HG03342 (cell line): ENCODE measurements at regions not wholly inside any gene's neighbourhood (a gene's known extent, or its start where the extent isn't known, plus 50 kb on each side); places are given as distances from the start of the nearest gene placed in this dataset.
"Not testable (repeated sequence)": the region's sequence is repeated elsewhere in the genome, so short reads cannot be mapped to it uniquely, and the experiment has no call there.

ENCODE experiments used
- ATAC-seq: cut with Tn5 transposase; IDR thresholded peaks from one replicate; pipeline ENCODE4 v1.9.1; 2021; ENCODE audit warnings: mild to moderate bottlenecking, moderate library complexity; ENCODE audit not compliant: unreplicated experiment

DNA sequence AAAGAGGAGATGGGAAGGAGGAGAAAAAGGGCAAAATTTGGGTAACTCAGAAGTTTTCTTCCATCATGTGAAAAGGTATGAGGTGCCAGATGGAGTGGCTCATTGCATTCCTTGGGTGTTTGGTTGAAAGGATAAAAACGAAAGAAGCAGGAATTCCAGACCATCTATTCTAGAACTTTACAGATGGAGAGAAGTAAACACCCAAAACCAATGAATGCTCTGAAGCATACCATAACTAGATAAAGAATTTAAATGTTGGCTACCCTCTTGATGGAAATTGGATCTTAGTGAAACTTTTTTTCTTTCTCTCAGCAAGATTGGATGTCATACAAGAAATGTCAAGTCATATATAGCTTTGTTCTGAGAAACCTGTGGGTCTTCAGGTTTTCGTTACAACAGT, 175.6 kb upstream of the FAR2 start:
- no peak for ATAC-seq

DNA sequence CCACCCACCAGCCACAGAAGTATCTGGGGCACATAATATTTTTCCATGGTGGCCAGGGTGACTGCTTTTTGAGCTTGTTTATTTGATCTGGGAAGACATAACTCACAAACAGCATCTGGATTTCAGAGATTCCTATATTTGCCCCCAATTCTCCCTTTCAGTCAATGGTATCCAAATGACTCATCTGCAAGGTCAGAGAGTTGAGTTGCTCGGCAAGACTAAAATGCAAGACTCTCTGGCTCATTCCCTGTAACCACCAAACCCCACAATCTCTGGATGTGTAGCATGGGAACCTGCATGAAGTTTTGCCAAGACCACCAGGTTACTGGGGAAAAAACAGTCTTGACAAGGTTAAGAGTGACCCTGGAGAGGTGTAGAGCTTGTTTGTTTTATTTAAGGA, 174.9 kb upstream of the FAR2 start:
- ATAC-seq = no peak

DNA sequence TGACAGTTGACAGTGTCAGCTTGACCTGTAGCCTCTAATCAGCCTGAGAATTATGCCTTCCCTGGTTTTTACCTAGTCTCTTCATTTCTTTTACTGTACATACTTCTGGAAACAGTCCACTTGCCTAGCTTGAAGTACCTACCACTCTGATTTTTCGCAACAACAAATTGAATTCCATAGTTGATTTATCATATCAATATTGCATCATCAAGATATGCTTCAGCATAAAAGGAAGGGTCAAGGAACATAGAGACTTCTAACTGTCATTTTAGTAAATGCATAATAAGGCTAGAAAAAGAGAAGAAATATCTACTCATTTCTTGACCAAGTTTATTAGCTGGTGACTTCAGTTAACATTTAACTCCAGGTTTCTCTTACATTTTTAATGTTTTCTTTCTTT, 174.2 kb upstream of the FAR2 start:
- ATAC-seq = no peak

DNA sequence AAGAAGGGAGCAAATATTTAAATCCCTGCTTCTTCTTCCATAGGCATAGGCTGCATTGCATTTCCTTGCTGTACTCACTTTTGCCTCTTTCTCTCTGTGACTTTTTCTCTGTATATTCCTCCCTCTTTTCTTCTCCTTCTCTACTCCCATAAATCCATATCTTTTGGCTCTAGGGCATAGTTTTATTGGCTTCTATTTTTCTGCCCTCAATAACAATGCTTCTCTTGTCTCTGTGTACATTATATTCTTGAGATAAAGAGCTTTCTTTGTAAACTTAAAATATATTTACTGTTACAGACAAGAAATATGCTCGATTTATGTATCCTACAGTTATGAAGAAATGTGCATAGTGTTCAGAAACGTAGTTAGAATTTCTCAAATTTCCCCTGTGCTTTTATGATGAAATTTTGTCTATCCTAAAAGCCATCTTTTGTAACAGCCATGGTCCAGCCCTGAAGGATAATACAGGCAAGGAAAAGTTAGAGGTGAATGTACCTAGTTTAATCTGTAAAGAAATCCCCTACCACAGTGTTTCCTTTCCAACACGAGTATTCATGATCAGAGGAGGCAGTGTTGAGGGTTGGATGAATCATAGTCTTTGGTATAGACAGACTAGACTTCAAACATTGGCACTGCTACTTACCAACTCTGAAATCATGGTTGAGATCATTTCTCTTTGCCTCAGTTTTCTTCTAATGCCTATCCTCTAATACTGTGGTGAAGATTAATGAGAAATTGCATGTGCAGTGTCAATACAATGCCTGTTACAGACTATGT, 173.3 kb upstream of the FAR2 start:
- no peak for ATAC-seq

DNA sequence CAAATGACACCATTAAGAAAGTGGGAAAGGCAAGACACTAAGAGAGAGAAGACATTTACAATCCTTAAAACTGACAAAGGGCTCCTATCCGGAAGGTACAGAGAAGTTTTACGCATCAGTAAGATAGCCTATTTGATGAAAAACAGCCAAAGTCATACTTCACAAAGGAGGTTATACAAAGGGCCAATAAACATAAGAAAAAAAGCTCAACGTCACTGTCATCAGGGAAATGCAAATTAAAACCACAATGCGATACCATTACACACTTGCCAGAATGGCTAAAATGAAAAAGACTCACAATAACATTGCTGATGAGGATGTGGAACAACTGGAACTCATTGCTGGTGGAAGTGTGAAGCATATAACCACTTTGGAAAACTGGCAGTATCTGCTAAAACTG, 168.6 kb upstream of the FAR2 start:
- ATAC-seq = no peak

DNA sequence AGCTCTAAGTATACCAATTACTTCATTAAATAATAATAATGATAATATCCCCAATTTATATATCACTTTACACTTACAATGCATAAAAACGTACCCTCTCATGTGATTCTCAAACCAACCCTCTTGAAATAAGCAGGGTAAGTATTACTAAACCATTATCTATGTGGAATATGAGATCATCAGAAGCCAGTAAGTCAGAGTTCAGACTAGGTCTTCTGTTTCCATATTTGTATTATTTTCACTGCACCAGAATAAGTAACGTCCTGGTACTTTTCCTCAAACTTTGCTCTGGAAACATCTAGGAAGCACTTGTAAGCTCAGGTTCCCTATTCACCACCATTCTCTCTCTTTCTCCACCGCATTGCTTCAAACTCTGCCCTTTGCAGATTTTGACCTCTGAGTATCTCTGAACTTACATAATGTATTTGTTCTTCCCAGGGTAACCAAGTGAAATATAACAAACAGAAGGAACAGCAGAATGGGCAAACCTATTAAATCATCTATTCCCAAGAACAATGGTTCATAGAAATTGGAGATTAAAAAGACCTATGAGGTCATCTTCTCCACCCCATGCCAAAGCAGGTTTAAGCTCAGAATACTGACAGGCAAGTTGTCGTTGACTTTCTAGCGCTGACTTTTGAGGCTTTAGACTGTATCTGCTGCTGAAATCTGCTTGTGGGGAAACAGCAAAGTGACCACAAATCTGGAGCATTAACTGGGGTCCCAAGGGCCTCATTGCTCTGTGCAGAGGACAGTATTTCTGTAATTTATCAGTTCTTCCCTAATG, 161.3 kb upstream of the FAR2 start:
- ATAC-seq = no peak

DNA sequence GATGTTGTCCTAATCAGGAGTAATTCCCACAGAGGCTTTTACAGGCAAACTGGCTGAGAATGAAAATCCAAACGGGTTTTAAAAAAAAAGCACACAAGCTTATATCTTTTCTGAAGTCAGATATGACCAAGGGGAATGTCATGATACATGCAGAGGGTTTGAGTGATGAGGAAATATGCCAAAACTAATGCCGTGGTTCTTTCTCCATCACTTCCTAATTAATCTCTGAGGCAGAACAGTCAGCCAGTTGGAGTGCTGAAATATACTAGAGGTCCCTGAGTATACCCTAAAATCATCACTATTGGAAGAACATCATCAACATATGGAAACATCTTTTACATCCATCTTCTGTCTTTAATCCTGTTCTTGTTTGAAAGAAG, 160.8 kb upstream of the FAR2 start:
- ATAC-seq = no peak

DNA sequence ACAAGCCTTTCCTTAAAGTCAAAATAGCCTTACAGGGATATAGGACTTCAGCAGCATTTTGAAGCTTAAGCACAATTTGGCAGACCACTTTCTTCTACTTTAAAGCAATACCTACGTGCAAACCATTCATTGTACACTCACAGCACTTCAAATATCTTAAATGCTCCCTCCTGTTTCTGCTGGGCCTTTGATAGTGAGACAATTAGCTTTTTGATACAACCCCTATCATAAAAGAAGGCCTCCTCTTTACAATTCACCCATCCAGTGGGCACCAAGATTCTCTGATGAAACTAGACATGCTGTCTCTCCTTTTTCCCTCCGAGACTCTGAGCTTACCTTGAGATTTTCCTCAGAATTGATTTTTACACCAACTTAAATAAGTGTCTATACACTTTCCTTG, 157.5 kb upstream of the FAR2 start:
- ATAC-seq = no peak

DNA sequence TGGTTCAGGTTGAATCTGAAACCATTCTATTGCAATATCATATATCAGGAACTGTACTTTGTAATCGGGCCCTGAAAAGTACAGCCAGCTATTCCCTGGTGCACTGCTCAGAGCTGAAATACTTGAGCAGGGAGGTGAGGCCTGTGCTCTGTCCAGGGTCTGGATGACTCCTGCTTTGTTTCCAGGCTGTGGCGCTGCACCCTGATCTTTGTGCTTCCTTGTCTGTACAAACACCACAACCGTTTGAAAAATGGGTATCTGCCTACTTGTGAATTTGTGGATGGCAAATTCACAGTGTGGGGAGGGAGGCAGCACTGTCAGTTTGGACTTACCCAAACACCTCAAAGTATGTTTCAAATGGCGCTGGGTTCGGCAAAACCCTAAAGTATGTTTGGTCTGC, 155.4 kb upstream of the FAR2 start:
- no peak for ATAC-seq

DNA sequence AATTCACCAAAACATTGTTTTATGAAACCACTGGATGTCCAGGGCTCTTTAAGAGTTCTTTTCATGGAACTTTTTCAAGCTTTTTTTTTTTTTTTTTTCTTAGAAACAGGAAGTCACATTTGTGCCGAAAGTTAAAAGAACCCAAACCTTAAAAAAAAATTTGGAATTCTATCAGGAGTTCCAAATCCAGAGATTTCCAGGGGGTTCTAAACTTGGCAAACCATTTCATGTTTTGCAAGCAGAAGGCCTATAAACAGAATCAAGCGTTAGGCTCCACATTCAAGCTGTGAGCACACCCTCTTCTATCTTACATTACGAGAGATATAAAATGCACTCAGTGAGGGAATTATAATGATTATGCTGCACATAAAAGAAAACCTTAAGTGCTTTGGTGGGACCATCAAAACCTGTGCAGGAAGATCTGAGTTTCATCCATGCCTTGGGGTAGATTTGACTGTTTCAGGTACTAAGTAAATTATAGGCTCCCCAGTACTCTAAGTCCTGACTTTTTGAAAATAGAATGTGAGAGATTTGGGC, 154.8 kb upstream of the FAR2 start:
- no peak for ATAC-seq

DNA sequence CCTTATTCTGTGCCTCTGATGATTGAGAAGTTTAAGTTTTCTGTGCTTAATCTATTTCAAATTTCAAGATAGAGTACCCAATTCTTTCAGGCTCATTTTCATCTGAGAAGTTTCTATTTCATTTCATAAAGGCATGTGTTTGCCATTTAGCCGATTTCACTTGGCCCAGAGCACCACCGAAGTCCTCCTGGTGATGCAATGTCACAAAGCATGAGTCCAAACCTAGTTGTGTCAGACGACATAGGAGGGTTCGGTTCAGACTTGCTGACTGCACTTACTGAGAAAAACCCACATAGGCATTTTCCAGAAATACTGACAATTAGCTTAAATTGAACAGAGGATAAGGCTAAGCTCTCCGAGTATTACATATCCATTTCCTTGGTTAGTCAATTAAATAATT, 152.4 kb upstream of the FAR2 start:
- ATAC-seq = no peak

DNA sequence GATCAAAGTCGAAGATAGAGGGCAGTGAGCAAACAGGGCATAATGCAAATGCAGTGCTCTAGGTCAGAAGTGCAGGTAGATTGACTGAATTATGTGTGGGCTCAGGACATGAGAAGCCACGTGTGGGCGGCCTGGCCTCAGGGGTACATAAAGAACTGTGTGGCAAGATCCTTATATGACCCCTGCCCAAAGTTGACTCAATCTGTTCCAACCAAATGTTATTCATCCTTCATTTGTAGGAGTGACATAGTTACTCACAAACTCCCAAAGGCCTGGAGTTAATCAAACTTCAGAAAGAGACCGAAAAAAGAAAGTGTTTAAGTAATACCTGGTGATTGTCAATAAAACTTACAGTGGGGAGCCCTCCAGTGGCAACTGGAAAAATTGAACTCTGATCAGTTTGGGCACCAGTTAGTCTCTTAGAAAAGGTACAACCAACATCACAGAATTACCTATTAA, 150.4 kb upstream of the FAR2 start:
- ATAC-seq = no peak

DNA sequence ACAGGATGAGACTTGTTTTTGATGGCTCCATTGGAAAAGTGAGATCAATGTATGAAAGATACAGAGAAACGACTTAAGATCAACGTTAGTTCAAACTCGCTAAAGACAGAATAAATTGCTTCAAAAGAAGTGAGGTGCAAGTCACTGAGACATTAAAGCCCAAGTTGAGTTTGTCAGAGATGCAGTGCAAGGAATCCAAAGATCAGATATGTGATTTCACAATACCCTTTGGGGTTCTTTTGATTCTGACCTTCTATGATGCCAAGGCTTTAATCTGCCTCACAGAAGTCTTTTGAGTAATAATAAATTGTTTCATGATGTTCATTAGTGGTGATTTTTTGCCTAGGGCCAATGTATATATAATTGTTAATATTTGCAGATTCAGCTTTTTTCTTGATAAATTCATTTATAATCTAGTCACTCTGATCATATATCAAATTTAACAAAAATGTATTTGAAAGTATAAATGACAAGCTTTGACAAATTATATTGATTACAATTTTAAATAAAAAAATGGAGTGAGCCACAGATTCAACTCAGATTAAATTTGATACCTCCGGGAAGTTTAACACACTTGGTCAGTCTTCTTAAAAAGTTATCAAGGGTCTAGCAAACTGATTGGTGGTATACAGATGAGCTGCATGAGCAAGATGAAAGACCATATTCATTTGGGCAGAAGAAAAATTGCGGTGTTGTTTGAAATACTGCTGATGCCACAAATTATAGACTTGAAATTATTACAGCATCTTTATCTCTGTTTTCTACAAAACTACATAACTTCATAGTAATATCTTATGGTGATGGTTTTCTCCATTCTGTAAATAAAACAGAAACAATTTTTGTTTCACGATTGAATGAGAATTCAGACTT, 144.8 kb upstream of the FAR2 start:
- ATAC-seq = no peak

DNA sequence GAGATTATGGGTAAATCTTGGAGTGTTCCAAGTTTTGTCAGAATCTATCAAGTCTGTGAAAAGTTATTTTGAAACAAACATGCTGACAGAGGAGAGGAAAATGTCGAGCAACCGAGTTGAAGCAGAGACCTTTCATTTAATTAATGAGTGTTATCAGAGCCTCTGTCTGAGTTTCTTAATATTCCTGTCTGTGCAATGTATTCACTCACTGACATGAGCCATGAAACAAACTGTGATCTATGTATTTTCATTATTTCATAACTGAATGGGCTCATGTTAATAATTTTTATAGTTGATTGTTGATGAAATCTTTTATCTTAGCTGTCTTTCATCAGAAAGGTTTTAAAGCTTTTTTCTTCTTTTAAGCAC, 144.2 kb upstream of the FAR2 start:
- no peak for ATAC-seq

DNA sequence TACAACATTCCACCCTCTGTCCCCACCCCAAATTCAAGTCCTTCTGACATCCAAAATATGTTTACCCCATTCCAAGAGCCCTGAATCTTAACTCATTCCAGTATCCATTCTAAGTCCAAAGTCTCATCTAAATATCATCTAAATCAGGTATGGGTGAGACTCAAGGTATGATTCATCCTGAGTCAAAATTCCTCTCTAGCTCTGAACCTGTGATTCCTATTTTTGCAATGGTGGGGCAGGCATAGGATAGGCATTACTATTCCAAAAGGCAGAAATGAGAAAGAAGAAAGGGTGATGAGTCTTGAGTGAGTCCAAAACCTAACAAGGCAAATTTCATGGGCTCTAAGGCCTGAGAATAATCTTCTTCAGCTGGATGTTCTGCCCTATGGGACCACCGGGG, 140.3 kb upstream of the FAR2 start:
- no peak for ATAC-seq

DNA sequence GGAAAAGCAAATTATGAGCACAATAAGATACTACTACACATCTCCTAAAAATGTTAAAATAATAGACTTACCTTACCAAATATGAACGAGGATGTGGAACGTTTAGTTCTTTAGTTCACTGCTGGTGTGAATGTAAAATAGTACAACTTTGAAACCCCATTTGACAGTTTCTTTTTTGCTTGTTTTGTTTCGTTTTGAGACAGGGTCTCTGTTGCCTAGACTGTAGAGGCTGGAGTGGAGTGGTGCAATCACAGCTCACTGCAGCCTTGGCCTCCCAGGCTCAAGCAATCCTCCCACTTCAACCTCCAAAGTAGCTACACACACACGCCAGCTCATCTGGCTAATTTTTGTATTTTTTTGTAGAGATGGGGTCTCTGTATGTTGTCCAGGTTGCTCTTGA, 136.4 kb upstream of the FAR2 start:
- no peak for ATAC-seq

DNA sequence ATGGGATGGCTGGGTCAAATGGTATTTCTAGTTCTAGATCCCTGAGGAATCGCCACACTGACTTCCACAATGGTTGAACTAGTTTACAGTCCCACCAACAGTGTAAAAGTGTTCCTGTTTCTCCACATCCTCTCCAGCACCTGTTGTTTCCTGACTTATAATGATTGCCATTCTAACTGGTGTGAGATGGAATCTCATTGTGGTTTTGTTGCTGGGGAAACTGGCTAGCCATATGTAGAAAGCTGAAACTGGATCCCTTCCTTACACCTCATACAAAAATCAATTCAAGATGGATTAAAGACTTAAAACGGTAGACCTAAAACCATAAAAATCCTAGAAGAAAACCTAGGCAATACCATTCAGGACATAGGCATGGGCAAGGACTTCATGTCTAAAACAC, 131.5 kb upstream of the FAR2 start:
- ATAC-seq = not testable (repeated sequence)

DNA sequence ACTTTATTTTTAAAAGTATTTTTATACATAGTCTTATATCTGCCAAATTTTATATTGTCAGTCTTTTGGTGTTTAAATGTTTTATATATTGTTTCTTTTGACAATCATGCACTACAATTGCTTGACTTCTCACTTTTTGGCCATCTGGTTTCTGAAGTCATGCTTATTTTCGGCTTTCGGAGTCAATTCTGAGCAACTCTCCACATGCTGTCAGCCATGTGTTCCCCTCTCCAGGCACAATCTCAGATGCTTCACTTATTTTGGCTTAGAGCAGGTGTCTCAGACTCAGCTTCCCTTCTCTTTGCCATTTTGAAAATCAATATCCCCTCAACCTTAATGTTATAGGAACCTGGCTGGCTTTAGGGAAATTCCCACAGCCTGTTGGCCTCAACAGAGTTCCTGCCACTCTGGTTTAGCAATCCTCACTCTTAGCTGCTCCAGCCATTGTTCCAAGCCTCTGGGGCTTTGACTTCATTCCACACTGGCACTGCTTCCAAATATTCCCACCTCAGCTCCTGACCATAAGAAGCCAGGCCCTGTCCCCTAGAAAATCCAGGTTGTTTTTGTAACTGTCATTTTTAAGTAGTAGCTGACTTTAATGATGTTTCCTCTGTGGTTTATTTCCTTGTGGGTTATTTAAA, 125.5 kb upstream of the FAR2 start:
- ATAC-seq = no peak

DNA sequence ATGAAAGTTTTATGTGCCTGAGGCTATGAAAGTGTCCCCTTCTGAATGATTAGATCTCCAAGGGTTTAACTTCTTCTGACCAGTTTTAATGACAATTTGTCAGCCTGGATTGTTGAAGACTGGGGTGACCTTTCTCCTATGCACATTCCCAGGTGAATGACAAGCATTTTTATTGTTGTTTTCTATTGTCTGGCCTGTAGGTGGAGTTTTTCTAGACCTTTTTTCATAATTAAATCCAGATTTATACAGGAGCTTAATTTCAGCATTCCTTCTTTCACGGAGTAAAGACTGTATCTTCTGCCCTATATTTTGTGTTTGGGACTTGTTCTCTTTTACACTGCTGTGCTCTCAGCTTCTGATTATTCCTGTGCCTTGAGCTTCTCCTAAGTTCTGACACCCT, 125.0 kb upstream of the FAR2 start:
- no peak for ATAC-seq

DNA sequence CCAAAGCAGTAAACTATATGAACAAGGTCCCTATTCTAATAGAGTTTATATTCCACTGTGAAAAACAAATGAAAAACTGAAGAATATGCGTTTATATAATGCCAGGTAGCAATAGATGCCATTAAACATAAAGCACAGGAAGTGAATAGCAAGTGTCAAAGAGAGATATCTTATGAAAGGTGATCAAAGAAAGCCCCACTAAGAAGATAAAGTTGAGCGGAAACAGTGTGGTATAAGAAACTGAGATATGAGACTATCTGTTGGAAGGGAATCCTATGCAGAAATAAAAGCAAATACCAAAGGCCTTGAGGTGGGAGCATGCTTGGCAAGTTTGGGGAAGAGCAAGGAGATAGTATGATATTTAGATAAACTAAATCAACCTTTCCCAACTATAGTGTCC, 123.1 kb upstream of the FAR2 start:
- no peak for ATAC-seq

DNA sequence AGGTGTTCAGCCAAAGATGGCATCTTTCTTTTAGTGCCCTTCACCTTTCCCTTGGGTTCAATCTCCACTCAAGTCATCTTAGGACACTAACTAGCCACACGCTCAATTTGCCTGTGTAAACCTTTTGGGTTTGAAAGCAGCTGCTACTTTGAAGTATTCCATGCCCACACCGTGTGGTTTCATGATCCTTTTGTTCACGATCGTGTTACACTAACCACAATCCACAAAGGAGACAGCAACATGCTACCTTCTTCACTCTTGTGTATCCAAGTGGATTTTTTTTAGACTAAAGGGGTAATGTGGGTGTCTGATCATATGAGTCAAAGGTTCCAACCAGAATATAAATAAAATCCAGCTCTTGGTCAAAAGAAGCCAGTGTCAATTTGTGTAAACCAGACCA, 122.7 kb upstream of the FAR2 start:
- no peak for ATAC-seq
